ENCODE measurements at regions not wholly inside any gene's neighbourhood (a gene's known extent, or its start where the extent isn't known, plus 50 kb on each side); places are given as distances from the start of the nearest gene placed in this dataset.
"Not testable (repeated sequence)": the region's sequence is repeated elsewhere in the genome, so short reads cannot be mapped to it uniquely, and the experiment has no call there.

- H3K9ac ChIP-seq (ENCODE audit: low read depth, low read length); H3K9me3 ChIP-seq (ENCODE audit: control insufficient read depth, insufficient read depth, low read length); H3K27me3 ChIP-seq (ENCODE audit: control insufficient read depth, insufficient read depth, low read length); H3K4me3 ChIP-seq (ENCODE audit: low read depth, low read length); H3K4me1 ChIP-seq (ENCODE audit: control insufficient read depth, insufficient read depth, low read length): not testable (repeated sequence)
- H3K36me3 ChIP-seq (ENCODE audit: control insufficient read depth, insufficient read depth, low read length) = peaks cover 24% of the 10 kb centered on the region
Measured at GRCh38 chr3:195969341-195969740, 61.0 kb upstream of the TNK2 start.

GRCh38 chr3:195968104-195968503 is 59.8 kb upstream of the TNK2 start:
- not testable (repeated sequence) for H3K9ac ChIP-seq (ENCODE audit: low read depth, low read length); H3K27me3 ChIP-seq (ENCODE audit: control insufficient read depth, insufficient read depth, low read length); H3K4me3 ChIP-seq (ENCODE audit: low read depth, low read length); H3K4me1 ChIP-seq (ENCODE audit: control insufficient read depth, insufficient read depth, low read length); H3K9me3 ChIP-seq (ENCODE audit: control insufficient read depth, insufficient read depth, low read length)
- peaks cover 21% of the 10 kb centered on the region for H3K36me3 ChIP-seq (ENCODE audit: control insufficient read depth, insufficient read depth, low read length)

- not testable (repeated sequence) for H3K9me3 ChIP-seq (ENCODE audit: control insufficient read depth, insufficient read depth, low read length); H3K27me3 ChIP-seq (ENCODE audit: control insufficient read depth, insufficient read depth, low read length); H3K9ac ChIP-seq (ENCODE audit: low read depth, low read length); H3K4me3 ChIP-seq (ENCODE audit: low read depth, low read length); H3K4me1 ChIP-seq (ENCODE audit: control insufficient read depth, insufficient read depth, low read length)
- peaks cover 23% of the 10 kb centered on the region for H3K36me3 ChIP-seq (ENCODE audit: control insufficient read depth, insufficient read depth, low read length)
Measured at GRCh38 chr3:195967387-195967720, 59.0 kb upstream of the TNK2 start.

GRCh38 chr3:195966563-195967386 is 58.4 kb upstream of the TNK2 start:
- H3K27me3 ChIP-seq (ENCODE audit: control insufficient read depth, insufficient read depth, low read length); H3K4me1 ChIP-seq (ENCODE audit: control insufficient read depth, insufficient read depth, low read length); H3K9me3 ChIP-seq (ENCODE audit: control insufficient read depth, insufficient read depth, low read length); H3K4me3 ChIP-seq (ENCODE audit: low read depth, low read length); H3K9ac ChIP-seq (ENCODE audit: low read depth, low read length): not testable (repeated sequence)
- H3K36me3 ChIP-seq (ENCODE audit: control insufficient read depth, insufficient read depth, low read length) = peaks cover 24% of the 10 kb centered on the region

- not testable (repeated sequence) for H3K4me3 ChIP-seq (ENCODE audit: low read depth, low read length); H3K9ac ChIP-seq (ENCODE audit: low read depth, low read length); H3K4me1 ChIP-seq (ENCODE audit: control insufficient read depth, insufficient read depth, low read length); H3K27me3 ChIP-seq (ENCODE audit: control insufficient read depth, insufficient read depth, low read length); H3K9me3 ChIP-seq (ENCODE audit: control insufficient read depth, insufficient read depth, low read length)
- H3K36me3 ChIP-seq (ENCODE audit: control insufficient read depth, insufficient read depth, low read length) = peaks cover 16% of the 10 kb centered on the region
Measured at GRCh38 chr3:195965217-195965616, 56.9 kb upstream of the TNK2 start.

- not testable (repeated sequence) for H3K9ac ChIP-seq (ENCODE audit: low read depth, low read length); H3K27me3 ChIP-seq (ENCODE audit: control insufficient read depth, insufficient read depth, low read length); H3K4me1 ChIP-seq (ENCODE audit: control insufficient read depth, insufficient read depth, low read length); H3K4me3 ChIP-seq (ENCODE audit: low read depth, low read length); H3K9me3 ChIP-seq (ENCODE audit: control insufficient read depth, insufficient read depth, low read length)
- H3K36me3 ChIP-seq (ENCODE audit: control insufficient read depth, insufficient read depth, low read length) = peaks cover 12% of the 10 kb centered on the region
Measured at GRCh38 chr3:195964318-195965107, 56.2 kb upstream of the TNK2 start.

DNA sequence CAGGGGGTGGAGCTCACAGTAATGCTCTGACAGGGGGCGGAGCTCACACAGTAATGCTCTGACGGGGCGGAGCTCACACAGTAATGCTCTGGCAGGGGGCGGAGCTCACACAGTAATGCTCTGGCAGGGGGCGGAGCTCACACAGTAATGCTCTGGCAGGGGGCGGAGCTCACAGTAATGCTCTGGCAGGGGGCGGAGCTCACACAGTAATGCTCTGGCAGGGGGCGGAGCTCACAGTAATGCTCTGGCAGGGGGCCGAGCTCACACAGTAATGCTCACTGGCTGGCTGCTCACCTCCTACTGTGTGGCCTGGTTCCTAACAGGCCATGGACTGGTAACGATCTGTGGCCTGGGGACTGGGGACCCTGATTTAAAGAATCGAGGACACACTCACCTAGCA is 53.9 kb upstream of the TNK2 start:
- not testable (repeated sequence) for H3K4me3 ChIP-seq (ENCODE audit: low read depth, low read length); H3K27me3 ChIP-seq (ENCODE audit: control insufficient read depth, insufficient read depth, low read length); H3K9ac ChIP-seq (ENCODE audit: low read depth, low read length); H3K9me3 ChIP-seq (ENCODE audit: control insufficient read depth, insufficient read depth, low read length); H3K4me1 ChIP-seq (ENCODE audit: control insufficient read depth, insufficient read depth, low read length)
- peaks cover 12% of the 10 kb centered on the region for H3K36me3 ChIP-seq (ENCODE audit: control insufficient read depth, insufficient read depth, low read length)

- not testable (repeated sequence) for H3K4me1 ChIP-seq (ENCODE audit: control insufficient read depth, insufficient read depth, low read length); H3K27me3 ChIP-seq (ENCODE audit: control insufficient read depth, insufficient read depth, low read length); H3K9ac ChIP-seq (ENCODE audit: low read depth, low read length); H3K9me3 ChIP-seq (ENCODE audit: control insufficient read depth, insufficient read depth, low read length); H3K4me3 ChIP-seq (ENCODE audit: low read depth, low read length)
- peaks cover 12% of the 10 kb centered on the region for H3K36me3 ChIP-seq (ENCODE audit: control insufficient read depth, insufficient read depth, low read length)
Measured at GRCh38 chr3:195960971-195961775, 52.8 kb upstream of the TNK2 start.

- H3K4me1 ChIP-seq (ENCODE audit: control insufficient read depth, insufficient read depth, low read length); H3K9me3 ChIP-seq (ENCODE audit: control insufficient read depth, insufficient read depth, low read length); H3K9ac ChIP-seq (ENCODE audit: low read depth, low read length); H3K4me3 ChIP-seq (ENCODE audit: low read depth, low read length); H3K27me3 ChIP-seq (ENCODE audit: control insufficient read depth, insufficient read depth, low read length): not testable (repeated sequence)
- peaks cover 11% of the 10 kb centered on the region for H3K36me3 ChIP-seq (ENCODE audit: control insufficient read depth, insufficient read depth, low read length)
Measured at GRCh38 chr3:195960164-195960563, 51.8 kb upstream of the TNK2 start.

GRCh38 chr3:195959367-195960157 is 51.2 kb upstream of the TNK2 start:
- not testable (repeated sequence) for H3K36me3 ChIP-seq (ENCODE audit: control insufficient read depth, insufficient read depth, low read length); H3K4me1 ChIP-seq (ENCODE audit: control insufficient read depth, insufficient read depth, low read length); H3K9ac ChIP-seq (ENCODE audit: low read depth, low read length); H3K27me3 ChIP-seq (ENCODE audit: control insufficient read depth, insufficient read depth, low read length); H3K9me3 ChIP-seq (ENCODE audit: control insufficient read depth, insufficient read depth, low read length); H3K4me3 ChIP-seq (ENCODE audit: low read depth, low read length)

- H3K27me3 ChIP-seq (ENCODE audit: control insufficient read depth, insufficient read depth, low read length); H3K4me1 ChIP-seq (ENCODE audit: control insufficient read depth, insufficient read depth, low read length); H3K36me3 ChIP-seq (ENCODE audit: control insufficient read depth, insufficient read depth, low read length); H3K4me3 ChIP-seq (ENCODE audit: low read depth, low read length); H3K9me3 ChIP-seq (ENCODE audit: control insufficient read depth, insufficient read depth, low read length); H3K9ac ChIP-seq (ENCODE audit: low read depth, low read length): not testable (repeated sequence)
Measured at GRCh38 chr3:195958736-195959135, 50.4 kb upstream of the TNK2 start.
